GM19023 (cell line): ENCODE measurements at regions not wholly inside any gene's neighbourhood (a gene's known extent, or its start where the extent isn't known, plus 50 kb on each side); places are given as distances from the start of the nearest gene placed in this dataset.

ENCODE experiments used
- ATAC-seq: cut with Tn5 transposase; IDR thresholded peaks from one replicate; pipeline ENCODE4 v1.9.1; 2021; ENCODE audit warnings: mild to moderate bottlenecking, moderate library complexity; ENCODE audit not compliant: unreplicated experiment

- ATAC-seq, result no peak
Observed at GRCh38 chr15:94745371-94745770, 514.0 kb downstream of the MCTP2 start.

GRCh38 chr15:94747510-94747909, 516.1 kb downstream of the MCTP2 start:
- ATAC-seq, result no peak

- ATAC-seq, result no peak
Observed at GRCh38 chr15:94749811-94750617, 518.7 kb downstream of the MCTP2 start.

- no peak for ATAC-seq
Observed at GRCh38 chr15:94760348-94760747, 529.0 kb downstream of the MCTP2 start.

GRCh38 chr15:94761574-94761973, 530.2 kb downstream of the MCTP2 start:
- ATAC-seq, result no peak

GRCh38 chr15:94769089-94769488, 537.7 kb downstream of the MCTP2 start:
- ATAC-seq, result no peak

- ATAC-seq, result no peak
Observed at GRCh38 chr15:94770199-94770598, 538.8 kb downstream of the MCTP2 start.

GRCh38 chr15:94777037-94777436, 545.7 kb downstream of the MCTP2 start:
- ATAC-seq, result no peak

- ATAC-seq, result no peak
Observed at GRCh38 chr15:94778840-94779239, 547.5 kb downstream of the MCTP2 start.

GRCh38 chr15:94780166-94780565, 548.8 kb downstream of the MCTP2 start:
- ATAC-seq, result no peak

GRCh38 chr15:94785091-94785490, 553.7 kb downstream of the MCTP2 start:
- no peak for ATAC-seq

- ATAC-seq, result no peak
Observed at GRCh38 chr15:94791008-94791407, 559.6 kb downstream of the MCTP2 start.

GRCh38 chr15:94791510-94791909, 560.1 kb downstream of the MCTP2 start:
- no peak for ATAC-seq

- no peak for ATAC-seq
Observed at GRCh38 chr15:94792196-94792595, 560.8 kb downstream of the MCTP2 start.

- no peak for ATAC-seq
Observed at GRCh38 chr15:94793207-94793606, 561.8 kb downstream of the MCTP2 start.

- ATAC-seq, result no peak
Observed at GRCh38 chr15:94793641-94794040, 562.3 kb downstream of the MCTP2 start.

- no peak for ATAC-seq
Observed at GRCh38 chr15:94804613-94805012, 573.3 kb downstream of the MCTP2 start.

GRCh38 chr15:94815110-94815731, 583.9 kb downstream of the MCTP2 start:
- ATAC-seq, result no peak

GRCh38 chr15:94815914-94816313, 584.6 kb downstream of the MCTP2 start:
- ATAC-seq, result no peak

- ATAC-seq, result no peak
Observed at GRCh38 chr15:94829887-94830884, 598.8 kb downstream of the MCTP2 start.

- ATAC-seq, result no peak
Observed at GRCh38 chr15:94834000-94834399, 602.6 kb downstream of the MCTP2 start.
